HEK293 (cell line): ENCODE measurements at regions not wholly inside any gene's neighbourhood (a gene's known extent, or its start where the extent isn't known, plus 50 kb on each side); places are given as distances from the start of the nearest gene placed in this dataset.

ENCODE experiments used
- CTCF ChIA-PET: fragments of 350-600 bp; formaldehyde crosslinking; extraction: SDS; loops from one replicate; lab custom pipeline; 2021; ENCODE audit warnings: antibody characterized with exemption; lab: Yijun Ruan, JAX
- POLR2A ChIA-PET: fragments of 300-600 bp; formaldehyde crosslinking; extraction: SDS; loops from one replicate; lab custom pipeline; 2020; ENCODE audit warnings: antibody characterized with exemption, inconsistent platforms; lab: Yijun Ruan, JAX
- H3K27ac ChIP-seq: fragments of 200-500 bp; sonication (Bioruptor generic); 2 replicates; pipeline ENCODE4 v1.5.1; 2014; ENCODE audit warnings: low read depth, low read length, control low read depth, inconsistent platforms; ENCODE audit errors: extremely low read depth
- H3K36me3 ChIP-seq, 2 experiments: fragments of 200-500 bp in 1 of 2; sonication (Bioruptor generic) in 1 of 2; 1 replicate in 1 of 2; 2 replicates in 1 of 2; pipeline ENCODE4 v1.5.1; 2014 to 2017; ENCODE audit warnings: inconsistent platforms in 2 of 2, low read length in 2 of 2; ENCODE audit not compliant: control insufficient read depth in 2 of 2, insufficient read depth in 1 of 2
- H3K4me1 ChIP-seq: fragments of 200-500 bp; sonication (Bioruptor generic); 2 replicates; pipeline ENCODE4 v1.5.1; 2014; ENCODE audit warnings: mild to moderate bottlenecking, low read length, inconsistent platforms; ENCODE audit not compliant: control insufficient read depth, insufficient read depth
- H3K4me3 ChIP-seq: 2 replicates; pipeline ENCODE4 v1.5.1; 2011; ENCODE audit warnings: low read depth, mild to moderate bottlenecking, control low read depth, low read length, moderate library complexity
- H3K9me3 ChIP-seq: fragments of 200-500 bp; sonication (Bioruptor generic); 2 replicates; pipeline ENCODE4 v1.5.1; 2014; ENCODE audit warnings: low read depth, low read length, inconsistent platforms; ENCODE audit not compliant: control insufficient read depth, insufficient read depth
- ELK4 ChIP-seq: IDR thresholded peaks from 2 replicates; pipeline ENCODE4 v1.6.1; 2011; ENCODE audit warnings: mild to moderate bottlenecking, low read depth, low read length, borderline replicate concordance
- KLF10 ChIP-seq: fragments of 450-650 bp; IDR thresholded peaks from 2 replicates; pipeline ENCODE4 v1.5.1; 2018; ENCODE audit warnings: missing biosample characterization, mild to moderate bottlenecking, missing genetic modification characterization
- PBX3 ChIP-seq: sonication (generic); formaldehyde crosslinking; IDR thresholded peaks from 2 replicates; pipeline ENCODE4 v1.8.1; 2022; ENCODE audit warnings: mild to moderate bottlenecking, moderate library complexity, missing genetic modification reagents
- PRDM1 ChIP-seq: fragments of 450-650 bp; formaldehyde crosslinking; IDR thresholded peaks from 2 replicates; pipeline ENCODE4; 2016; ENCODE audit warnings: missing biosample characterization, missing genetic modification characterization
- REPIN1 ChIP-seq: fragments of 450-650 bp; formaldehyde crosslinking; IDR thresholded peaks from 2 replicates; pipeline ENCODE4 v1.5.1; 2017; ENCODE audit warnings: missing biosample characterization, missing genetic modification characterization, low read depth
- ZBTB17 ChIP-seq: fragments of 450-650 bp; formaldehyde crosslinking; IDR thresholded peaks from 2 replicates; pipeline ENCODE4 v1.5.1; 2016; ENCODE audit warnings: missing biosample characterization, missing genetic modification characterization
- ZBTB26 ChIP-seq: fragments of 450-650 bp; formaldehyde crosslinking; optimal IDR thresholded peaks from 2 replicates; pipeline ENCODE3; 2016; ENCODE audit warnings: missing biosample characterization, mild to moderate bottlenecking, missing genetic modification characterization
- ZNF121 ChIP-seq: fragments of 450-650 bp; formaldehyde crosslinking; IDR thresholded peaks from 2 replicates; pipeline ENCODE4 v1.5.1; 2016; ENCODE audit warnings: missing biosample characterization, missing genetic modification characterization
- ZNF175 ChIP-seq: fragments of 450-650 bp; formaldehyde crosslinking; IDR thresholded peaks from 2 replicates; pipeline ENCODE4 v1.5.1; 2016; ENCODE audit warnings: missing biosample characterization, missing genetic modification characterization
- ZNF202 ChIP-seq: fragments of 450-650 bp; formaldehyde crosslinking; IDR thresholded peaks from 2 replicates; pipeline ENCODE4 v1.5.1; 2016; ENCODE audit warnings: missing biosample characterization, missing genetic modification characterization, borderline replicate concordance
- ZNF335 ChIP-seq: fragments of 450-650 bp; formaldehyde crosslinking; conservative IDR thresholded peaks from 2 replicates; pipeline ENCODE4 v1.5.1; 2016; ENCODE audit warnings: missing biosample characterization, missing genetic modification characterization
- ZNF350 ChIP-seq: fragments of 450-650 bp; formaldehyde crosslinking; IDR thresholded peaks from 2 replicates; pipeline ENCODE4 v1.5.0; 2017; ENCODE audit warnings: missing biosample characterization, mild to moderate bottlenecking, missing genetic modification characterization
- ZNF366 ChIP-seq: fragments of 450-650 bp; formaldehyde crosslinking; conservative IDR thresholded peaks from 2 replicates; pipeline ENCODE4 v1.5.1; 2016; ENCODE audit warnings: missing biosample characterization, missing genetic modification characterization
- ZNF398 ChIP-seq: fragments of 450-650 bp; formaldehyde crosslinking; IDR thresholded peaks from 2 replicates; pipeline ENCODE4 v1.5.1; 2017; ENCODE audit warnings: missing biosample characterization, missing genetic modification characterization
- ZNF473 ChIP-seq: fragments of 450-650 bp; formaldehyde crosslinking; IDR thresholded peaks from 2 replicates; pipeline ENCODE4 v1.5.1; 2017; ENCODE audit warnings: missing biosample characterization, missing genetic modification characterization
- ZNF558 ChIP-seq: fragments of 450-650 bp; formaldehyde crosslinking; IDR thresholded peaks from 2 replicates; pipeline ENCODE4 v1.5.1; 2016; ENCODE audit warnings: missing biosample characterization, missing genetic modification characterization
- ZNF645 ChIP-seq: fragments of 450-650 bp; formaldehyde crosslinking; IDR thresholded peaks from 2 replicates; pipeline ENCODE4; 2016; ENCODE audit warnings: missing biosample characterization, missing genetic modification characterization
- ZNF747 ChIP-seq: fragments of 450-650 bp; formaldehyde crosslinking; IDR thresholded peaks from 2 replicates; pipeline ENCODE4 v1.5.1; 2016; ENCODE audit warnings: missing biosample characterization, missing genetic modification characterization
- ZNF843 ChIP-seq: fragments of 450-650 bp; formaldehyde crosslinking; IDR thresholded peaks from 2 replicates; pipeline ENCODE4 v1.5.1; 2016; ENCODE audit warnings: missing biosample characterization, missing genetic modification characterization
- ZSCAN23 ChIP-seq: fragments of 450-650 bp; formaldehyde crosslinking; IDR thresholded peaks from 2 replicates; pipeline ENCODE4 v1.5.1; 2016; ENCODE audit warnings: missing biosample characterization, missing genetic modification characterization

- no peaks in the 10 kb centered on the region for H3K4me1 ChIP-seq
- H3K27ac ChIP-seq: no peak overlapping the region
- CTCF ChIA-PET: no interaction called here
- H3K9me3 ChIP-seq: no peaks in the 10 kb centered on the region
- no peaks in the 10 kb centered on the region for H3K36me3 ChIP-seq
- POLR2A ChIA-PET: no interaction called here
- no peak for TF ChIP-seq ZBTB17 (tag by site-specific recombination)
- TF ChIP-seq ZBTB26 (tag by site-specific recombination): no peak
- no peak for TF ChIP-seq ZNF398
- no peak for TF ChIP-seq ZNF350
- TF ChIP-seq PRDM1: no peak
- no peak for TF ChIP-seq PBX3
- H3K4me3 ChIP-seq: no peak overlapping the region
Measured at GRCh38 chr11:98137437-98137836, 883.3 kb upstream of the CNTN5 start.

GRCh38 chr11:98143661-98144060 lies 877.1 kb upstream of the CNTN5 start:
- H3K36me3 ChIP-seq: no peaks in the 10 kb centered on the region
- TF ChIP-seq ZNF121 (tag by site-specific recombination) (no peak), ZNF558 (tag by site-specific recombination) (no peak), ZNF473 (tag by site-specific recombination) (no peak), ZNF747 (tag by site-specific recombination) (no peak), ZNF335 (tag by site-specific recombination) (no peak), ZNF366 (tag by site-specific recombination) (no peak), REPIN1 (tag by site-specific recombination) (no peak), ZNF843 (no peak), ZNF175 (tag by site-specific recombination) (no peak), KLF10 (tag by site-specific recombination) (no peak), ZSCAN23 (no peak), ZNF202 (no peak), ZNF645 (no peak), ELK4 (no peak)
- H3K4me1 ChIP-seq: no peaks in the 10 kb centered on the region
- no peak overlapping the region for H3K4me3 ChIP-seq
- ChIA-PET POLR2A (no interaction called here), CTCF (no interaction called here)
- no peak overlapping the region for H3K27ac ChIP-seq
- no peaks in the 10 kb centered on the region for H3K9me3 ChIP-seq
